CD4-positive, alpha-beta T cell treated with Interleukin-2 at 100 ng/mL for 4 hours (primary cell): ENCODE measurements at regions not wholly inside any gene's neighbourhood (a gene's known extent, or its start where the extent isn't known, plus 50 kb on each side); places are given as distances from the start of the nearest gene placed in this dataset.

Experiments
- DNase-seq: peaks from one replicate; pipeline ENCODE4 v3.0.0-alpha.2; 2020; ENCODE audit warnings: low spot score

DNA sequence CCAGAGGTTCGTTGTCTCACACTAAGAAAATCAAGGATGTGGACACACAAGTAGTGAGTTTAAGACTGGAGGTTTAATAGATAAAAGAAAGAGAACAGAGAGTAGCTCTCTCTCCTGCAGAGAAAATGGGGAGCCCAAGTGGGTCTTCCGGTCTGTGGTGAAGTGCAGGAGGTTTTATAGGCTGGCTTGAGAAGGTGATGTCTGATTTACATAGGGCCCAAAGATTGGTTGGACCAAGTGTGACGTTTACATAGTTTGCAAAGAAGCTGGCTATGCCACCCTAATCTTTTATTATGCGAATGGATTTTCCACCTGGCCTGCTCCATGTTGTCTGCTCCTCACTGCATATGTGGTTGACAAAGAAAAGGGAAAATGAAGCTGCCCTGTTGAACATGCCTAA is 430.4 kb upstream of the TRIB2 start:
- DNase-seq, result no peak

DNA sequence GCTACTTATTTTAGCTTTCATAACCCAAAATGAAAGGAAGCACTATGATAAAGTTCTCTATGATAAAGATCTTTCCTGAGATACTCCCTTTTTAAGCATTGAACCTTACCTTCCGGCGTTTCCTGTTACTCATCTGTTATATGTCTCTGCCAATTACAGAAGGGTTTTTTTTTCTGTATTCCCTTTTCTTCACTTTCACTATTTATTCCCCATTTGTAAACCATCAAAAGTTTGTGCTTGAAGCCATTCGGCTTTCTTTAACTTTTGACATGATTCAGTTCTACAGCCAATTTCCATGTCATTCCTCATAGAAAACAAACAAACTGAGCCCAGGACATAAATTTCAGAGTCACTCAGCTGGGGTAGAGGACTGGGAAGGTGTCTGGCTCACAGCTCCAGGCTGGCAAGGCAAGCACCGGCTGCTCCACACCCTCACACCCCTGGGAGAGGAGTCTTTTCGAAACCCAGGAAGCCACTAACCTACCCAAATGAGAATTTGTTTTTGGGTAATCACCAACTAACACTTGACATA is 429.4 kb upstream of the TRIB2 start:
- DNase-seq, result no peak

DNA sequence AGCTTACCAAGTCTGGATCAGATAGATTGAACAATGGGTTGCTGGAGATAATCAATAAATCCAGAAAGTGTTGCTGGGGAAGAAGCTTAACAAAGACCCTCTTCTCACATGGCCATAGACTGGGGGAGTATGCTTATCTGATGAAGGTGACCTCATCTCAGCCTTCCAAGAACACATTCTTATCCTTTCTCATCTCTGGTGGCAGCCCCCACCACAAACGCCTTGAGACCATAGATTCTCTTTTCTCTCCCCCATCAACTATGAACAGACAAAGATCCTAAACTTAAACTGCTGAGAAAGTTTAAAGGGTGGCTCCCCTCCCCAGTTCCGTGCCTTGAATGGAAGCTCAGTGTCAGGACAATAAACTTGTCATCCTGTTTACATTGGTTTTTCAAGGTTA is 428.7 kb upstream of the TRIB2 start:
- DNase-seq, result no peak

DNA sequence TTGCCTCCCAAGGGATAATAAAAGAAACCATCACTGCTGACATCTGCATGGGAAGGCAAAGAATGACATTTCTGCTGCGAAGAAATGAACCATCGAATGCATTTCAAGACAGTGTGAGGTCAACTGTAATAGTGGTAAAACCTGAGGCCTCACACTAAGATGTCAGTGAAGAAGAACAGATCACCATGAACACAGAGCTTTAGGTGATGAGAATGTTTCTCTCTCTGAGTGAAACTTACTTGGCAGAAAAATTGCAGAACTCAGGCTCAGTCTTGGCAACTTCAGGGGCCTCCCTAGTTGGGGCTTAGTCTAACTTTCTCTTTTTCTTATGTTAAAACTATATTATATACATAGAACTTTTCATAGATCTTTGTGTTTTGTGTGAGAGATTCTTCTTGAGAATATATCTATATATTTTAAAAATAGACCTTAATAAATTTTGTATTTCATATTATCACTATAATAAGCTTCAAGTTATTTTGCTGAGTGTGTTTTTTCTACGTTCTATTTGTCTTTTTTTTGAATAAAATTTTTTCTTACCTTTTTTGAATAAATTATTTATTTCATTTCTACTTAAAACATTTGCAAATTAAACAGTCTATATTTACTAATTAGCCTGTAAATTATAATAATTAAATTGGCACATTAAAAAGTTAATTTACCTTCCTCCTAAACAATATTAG is 427.5 kb upstream of the TRIB2 start:
- DNase-seq, result no peak

DNA sequence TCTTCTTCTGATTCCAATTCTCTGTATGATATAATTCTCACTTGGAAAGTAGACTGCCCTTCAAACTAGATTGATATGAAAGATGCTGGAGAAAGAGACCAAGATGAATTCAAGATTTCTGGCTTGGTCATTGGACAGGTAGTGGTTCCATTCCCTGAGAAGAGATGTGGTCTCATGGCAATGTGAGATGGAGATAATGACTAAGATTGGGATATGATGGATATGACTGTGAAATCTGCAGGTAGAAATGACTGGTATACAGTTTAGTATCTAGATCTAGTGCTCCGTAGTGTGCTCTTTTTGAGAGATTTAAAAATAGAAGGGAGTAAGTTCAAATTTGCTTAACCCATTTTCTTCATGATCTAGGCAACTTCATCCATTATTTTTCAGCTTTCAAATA is 425.4 kb upstream of the TRIB2 start:
- no peak for DNase-seq

DNA sequence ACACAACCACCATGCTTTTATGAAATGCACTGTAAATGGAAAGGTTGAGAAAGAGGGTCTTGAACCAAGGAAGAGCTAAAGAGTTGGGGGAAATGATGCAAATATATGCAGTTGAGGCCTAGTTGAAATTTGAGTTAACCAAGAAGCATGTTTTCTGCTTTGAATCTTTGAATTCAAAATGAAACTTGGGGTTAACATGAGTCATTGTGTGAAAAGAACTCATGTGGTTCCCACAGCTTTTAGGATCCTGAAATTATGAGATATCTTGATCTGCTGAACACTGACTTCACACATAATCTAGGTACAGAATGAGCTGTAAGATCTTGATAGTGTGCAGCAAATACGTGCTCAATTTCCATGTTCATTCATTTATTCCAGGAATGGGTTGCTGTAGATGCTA is 422.9 kb upstream of the TRIB2 start:
- peak; percentile 22 for DNase-seq

DNA sequence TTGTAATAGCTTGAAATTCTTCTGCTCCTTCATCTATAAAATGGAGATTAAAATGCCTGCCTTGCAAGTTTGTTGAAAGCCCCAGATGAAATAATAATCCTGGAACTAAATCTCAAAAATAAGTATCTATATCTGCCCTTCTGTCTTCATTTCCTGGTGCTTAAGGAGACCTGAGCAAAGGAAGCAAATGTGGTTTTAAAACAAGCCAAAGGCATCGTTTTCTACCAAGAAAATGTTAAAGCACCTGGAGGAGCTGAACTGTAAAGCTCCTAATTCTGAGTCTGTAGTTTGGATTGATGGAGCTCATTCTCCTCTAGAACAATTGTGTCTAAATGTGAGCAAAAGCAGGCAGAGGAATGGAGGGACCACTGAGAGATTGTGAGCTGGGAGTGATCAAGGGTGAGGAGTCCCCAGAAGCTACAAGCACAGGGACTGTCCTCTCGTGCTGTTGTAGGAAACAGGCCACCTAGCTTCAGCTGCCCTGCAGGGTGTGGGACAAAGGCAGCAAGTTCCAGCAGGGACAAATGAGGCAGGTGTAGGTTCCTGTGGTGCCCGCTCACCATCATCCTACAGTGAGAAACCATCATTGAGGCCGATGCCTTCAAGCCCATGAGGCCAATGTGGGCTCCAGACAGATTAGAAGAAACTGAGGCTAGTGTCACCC is 420.7 kb upstream of the TRIB2 start:
- no peak for DNase-seq

DNA sequence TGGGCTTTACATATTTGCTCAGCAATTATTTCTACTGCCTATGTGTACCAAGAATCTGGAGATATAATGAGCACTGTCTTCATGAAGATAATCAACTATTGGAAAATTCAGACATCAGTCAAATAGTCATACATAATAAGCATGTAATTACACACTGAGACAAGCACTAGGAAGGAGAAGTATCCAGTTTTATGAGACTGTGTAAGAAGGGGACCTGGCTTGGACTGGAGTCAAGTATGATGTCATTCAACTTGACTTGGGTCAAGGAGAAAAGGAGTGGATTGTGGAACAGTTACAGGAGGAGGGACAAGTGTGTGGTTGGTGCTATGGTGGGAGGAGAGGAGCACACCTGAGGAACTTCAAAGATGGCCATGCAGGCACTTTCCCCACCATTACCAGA is 419.8 kb upstream of the TRIB2 start:
- DNase-seq, result no peak

DNA sequence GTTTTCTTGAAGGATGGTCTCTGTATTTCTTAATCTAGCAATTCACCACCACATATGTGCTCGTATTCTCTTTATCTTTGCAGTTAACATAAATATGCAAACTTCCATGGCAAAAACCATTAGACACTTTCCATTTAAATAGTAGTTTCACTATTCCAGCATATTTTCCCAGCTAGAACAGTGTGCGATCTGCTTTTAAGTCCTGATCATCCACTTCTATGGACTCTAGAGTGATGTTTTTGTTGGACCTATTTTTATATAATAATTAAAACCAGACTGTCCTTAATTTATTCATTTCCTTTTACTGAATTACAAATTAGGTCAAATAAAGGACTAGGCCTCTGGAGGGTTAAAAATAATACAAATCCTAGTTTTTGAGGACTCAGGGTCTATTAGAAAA is 418.4 kb upstream of the TRIB2 start:
- no peak for DNase-seq

DNA sequence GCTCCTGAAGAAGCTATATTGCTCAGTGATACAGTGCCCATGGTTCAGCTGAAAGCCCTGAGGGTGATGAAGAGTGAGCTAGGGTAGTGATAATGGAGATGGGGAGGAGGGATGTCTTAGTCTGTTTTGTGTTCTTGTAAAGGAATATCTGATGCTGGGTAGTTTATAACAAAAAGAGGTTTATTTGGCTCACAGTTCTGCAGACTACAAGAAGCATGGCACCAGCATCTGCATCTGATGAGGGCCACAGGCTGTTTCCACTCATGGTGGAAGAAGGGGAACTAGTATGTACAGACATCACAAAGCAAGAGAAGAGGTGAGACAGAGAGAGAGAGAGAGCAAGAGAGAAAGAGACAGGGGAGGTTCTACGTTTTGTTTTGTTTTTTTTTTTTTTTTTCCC is 417.3 kb upstream of the TRIB2 start:
- DNase-seq, result no peak

DNA sequence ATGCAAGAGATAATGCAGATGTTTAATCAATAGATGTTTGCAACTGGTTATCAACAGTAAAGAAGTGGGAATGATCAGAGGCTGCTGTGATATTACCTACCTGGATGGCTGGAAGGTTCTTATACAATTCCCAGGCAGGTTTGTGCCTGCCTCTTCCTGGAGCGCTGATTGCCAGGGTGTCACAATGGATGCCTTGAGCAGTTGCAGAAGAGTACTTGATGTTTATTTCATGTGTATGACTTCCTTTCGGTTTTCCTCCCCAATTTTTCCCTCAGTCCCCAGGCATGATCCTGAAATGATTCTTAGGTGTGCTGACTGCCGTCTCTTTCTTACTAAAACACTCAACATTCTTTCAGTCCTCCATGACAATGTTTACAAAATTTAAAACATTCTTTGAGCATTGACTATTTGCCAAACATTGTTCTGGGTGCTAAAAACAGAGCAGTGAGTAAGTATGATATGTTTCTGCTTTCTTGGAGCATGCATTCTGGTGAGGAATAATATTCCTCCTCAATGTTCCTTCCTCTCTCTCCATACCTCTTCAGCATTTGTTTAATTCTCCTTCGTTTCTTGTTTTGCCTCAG is 416.6 kb upstream of the TRIB2 start:
- DNase-seq, result no peak

DNA sequence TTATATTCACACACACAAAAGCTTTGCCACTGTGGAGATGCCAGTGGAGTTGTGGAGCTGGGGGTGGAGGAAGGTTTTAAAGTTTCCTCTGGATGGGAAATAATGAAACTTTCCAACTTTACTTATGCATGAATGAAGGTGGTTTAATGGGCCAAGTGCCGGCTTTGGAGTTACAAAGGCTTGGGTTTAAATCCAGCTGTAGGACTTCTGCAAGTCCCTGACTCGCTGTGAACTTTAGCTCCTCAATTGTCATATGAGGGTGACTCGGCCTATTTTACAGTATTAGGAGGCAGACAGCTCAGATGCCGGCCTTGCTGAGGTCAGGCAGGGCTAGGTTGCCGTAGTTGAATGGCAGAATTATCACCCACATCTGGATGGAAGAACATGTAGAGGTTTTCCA is 415.8 kb upstream of the TRIB2 start:
- DNase-seq, result no peak

DNA sequence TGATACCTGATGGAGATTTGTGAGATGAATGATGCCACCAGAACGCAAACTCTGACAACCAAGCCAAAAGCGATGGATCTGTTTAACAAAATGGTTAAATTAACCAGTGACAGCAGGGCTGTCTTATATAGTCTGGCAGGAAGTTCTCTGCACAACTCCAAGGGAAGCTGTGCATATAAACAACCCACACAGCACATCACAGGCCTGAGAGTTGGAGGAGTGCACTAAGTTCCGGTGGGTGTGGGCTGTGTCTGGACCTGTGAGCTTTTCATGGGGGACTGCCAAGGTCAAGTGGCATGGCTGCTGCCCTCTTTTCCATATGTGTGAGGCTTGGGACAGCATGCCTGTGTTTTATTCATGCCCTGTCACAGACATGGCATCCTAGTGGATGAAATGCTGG is 414.6 kb upstream of the TRIB2 start:
- DNase-seq, result no peak

DNA sequence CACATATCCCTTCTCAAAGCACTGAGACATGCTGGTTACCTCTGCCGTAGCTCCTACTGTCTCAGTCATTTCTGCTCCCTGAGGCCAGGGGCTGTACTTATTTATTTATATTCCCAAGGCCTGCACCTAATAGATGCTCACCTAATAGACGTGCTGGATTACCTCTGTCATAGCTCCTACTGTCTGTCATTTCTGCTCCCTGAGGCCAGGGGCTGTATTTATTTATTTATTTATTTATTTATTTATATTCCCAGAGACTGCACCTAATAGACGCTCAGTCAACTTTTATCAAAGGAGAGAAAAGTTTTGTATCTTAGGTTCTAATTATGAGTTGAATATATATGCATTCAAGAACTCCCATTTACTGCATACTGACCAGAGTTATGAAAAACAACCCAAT is 414.0 kb upstream of the TRIB2 start:
- DNase-seq, result no peak

DNA sequence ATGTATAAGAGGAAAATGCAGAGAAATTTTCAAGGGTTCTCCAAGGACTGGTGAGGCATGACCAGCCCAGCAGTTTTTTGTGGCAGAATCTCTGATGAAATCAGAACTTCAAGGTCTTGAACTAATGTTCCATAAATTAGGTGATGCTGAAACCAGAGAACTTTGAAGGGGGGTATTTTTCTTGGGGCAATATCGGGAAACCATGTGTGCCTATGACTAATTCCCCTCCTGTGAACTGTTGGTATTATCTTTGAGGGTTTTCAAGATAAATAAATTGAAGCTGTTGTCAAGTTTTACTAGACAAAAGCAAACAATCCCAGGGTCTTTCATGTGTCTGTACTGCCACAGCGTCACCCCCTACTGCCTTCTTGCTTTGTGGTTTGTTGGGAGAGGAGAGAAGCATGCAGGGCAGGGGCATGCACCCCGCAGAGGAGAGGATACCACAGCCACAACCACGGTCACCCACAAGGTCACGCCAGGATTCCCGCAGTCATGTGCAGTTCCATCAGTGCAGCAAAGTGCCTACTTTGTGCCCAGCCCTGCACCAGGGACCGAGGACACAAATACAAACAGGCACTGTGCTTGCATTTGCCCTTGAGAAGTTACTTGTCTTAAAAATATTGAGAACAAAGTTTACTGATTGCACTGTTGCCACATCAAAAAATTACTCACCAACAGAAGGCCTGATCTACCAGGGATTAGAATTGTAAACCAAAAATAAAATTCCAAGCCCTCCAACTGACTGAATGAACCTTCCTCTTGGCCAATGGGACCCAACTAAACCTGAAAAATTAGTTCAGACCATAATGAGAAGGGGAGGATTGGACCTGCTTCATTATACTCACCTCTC is 413.3 kb upstream of the TRIB2 start:
- peak; percentile 6 for DNase-seq

DNA sequence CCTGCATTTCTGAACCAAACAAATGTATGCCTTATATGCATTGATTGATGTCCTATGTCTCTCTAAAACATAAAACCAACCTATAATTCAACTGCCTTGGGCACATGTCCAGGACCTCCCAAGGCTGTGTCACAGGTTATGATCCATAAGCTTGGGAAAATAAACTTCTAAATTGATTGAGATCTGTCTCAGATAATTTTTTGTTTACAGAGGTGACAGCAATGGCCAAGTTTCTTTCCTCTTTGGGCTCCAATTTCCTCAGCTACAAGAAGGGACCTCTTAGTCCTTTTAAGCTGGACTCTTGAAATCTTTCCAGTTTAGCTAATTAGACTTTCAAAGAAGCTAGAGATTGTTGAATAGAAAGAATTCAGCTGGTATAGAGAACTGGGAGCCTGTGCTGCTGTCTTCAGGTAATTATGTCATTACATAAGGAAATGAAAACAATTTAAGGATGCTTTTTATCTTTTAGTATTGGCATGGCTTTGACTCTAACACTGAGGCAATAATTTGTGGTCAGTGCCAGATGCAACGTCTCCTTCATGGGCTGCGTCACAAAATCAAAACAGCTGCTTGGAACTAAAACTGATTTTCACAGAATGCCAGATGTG is 412.1 kb upstream of the TRIB2 start:
- DNase-seq, result no peak

DNA sequence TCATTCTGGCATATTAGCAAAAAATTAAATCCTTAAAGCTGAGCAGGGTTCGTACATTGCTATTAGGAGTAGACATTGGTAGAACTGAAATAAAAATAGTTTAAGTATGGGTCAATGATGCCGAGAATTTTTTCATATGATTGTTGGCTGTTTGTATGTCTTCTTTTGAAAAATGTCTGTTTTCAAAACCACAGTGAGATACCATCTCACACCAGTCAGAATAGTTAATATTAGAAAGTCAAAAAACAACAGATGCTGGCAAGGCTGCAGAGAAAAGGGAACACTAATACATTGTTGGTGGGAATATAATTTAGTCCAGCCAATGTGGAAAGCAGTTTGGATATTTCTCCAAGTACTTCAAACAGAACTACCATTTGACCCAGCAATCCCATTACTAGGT is 410.8 kb upstream of the TRIB2 start:
- DNase-seq, result no peak

DNA sequence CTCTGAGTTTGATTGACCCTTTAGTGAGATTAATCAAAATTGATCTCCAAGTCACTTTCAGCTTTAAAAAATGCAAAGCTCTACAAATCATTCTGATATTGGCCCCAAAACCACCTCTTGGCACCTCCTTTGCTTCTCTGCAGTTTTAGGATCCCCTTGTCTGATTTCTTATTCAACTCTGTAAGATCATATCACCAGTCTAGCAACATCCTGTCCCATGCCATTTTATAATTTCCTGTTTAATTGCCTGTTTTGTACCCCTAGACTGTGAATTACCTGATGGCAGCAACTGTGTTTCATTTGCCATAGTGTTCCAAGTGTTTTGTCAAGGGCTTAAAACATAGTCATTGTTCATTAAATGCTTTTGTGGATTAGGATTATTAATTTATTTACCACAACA is 406.3 kb upstream of the TRIB2 start:
- DNase-seq, result no peak

DNA sequence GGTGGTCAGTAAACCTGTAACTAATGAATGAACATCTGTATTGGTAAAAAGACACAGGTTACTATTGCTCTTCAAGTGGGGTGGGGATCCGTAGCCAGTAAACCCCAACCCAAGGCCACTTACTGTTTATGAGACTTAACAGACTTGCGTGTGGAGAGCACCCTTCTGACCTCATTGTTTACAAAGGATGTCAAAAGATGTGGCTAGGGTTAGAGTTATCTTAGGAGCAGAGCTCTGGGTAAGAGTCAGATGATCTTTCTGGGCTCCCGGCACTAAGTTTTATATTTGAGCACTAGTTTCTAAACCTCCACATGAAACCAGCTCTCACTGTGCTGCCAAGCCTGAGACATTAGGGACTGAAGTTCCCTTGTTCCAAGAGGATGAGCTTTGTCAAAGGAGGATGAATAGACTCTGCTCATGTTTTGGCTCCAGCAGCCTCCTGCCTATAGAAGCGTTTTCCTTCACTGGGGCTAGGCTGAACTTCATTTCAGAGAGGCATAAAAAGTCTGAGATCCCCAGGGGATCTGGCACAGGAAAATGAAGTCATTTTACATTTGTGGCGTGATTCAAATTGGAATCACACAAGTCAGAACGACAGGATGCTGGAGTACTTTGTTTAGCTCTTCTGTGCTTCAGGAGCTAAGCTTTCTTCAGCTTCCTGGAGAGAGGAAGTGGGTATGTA is 403.1 kb upstream of the TRIB2 start:
- no peak for DNase-seq

DNA sequence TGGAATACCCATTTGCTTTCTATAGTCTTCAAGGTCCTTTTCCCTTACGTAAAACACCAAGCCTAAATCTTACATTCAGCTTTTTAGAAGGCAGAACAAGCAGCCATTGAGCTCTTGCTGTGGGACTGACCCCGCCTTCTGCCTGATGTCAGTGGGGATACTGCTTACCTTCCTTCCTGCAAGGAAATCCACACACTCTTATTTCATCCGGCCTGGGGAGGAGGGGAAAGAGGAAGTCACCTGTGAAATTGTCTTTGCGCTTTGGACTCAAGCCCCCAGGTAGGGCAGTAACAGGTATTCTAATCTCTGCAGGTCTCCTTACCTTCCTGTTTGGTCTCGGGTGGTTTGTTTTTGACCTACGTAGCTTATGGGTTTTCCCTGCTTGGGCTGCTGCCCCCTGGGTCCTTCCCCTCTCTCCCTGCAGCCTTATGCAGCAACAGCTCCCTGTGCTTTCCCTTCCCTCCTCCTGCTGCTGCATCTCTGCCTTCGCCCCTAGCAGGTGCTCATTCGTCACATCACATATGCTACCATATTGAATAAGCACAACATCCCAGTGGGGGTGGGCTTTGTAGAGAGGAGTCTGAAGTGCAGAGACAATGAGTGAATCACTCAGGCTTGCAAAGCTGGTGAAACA is 402.5 kb upstream of the TRIB2 start:
- no peak for DNase-seq

DNA sequence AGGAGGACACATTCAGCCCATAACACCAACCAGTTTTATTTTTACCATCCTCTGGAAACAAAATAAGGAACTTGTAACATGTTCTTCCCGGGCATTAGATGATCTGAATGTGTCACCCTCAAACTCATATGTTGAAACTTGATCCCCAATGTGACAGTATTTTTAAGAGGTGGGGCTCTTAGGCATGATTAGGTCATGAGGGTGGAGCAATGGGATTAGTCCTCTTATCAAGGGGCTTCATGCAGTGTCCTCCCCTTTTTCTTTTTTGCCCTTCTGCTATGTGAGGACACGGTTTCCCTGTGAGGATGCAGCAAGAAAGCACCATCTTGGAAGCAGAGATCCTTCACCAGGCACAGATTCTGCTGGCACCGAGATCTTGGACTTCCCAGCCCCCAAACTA is 401.5 kb upstream of the TRIB2 start:
- DNase-seq, result no peak
